ENCODE measurements at regions not wholly inside any gene's neighbourhood (a gene's known extent, or its start where the extent isn't known, plus 50 kb on each side); places are given as distances from the start of the nearest gene placed in this dataset.

GRCh38 chr12:94023879-94024278 is 124.5 kb upstream of the PLXNC1 start:
- H3K36me3 ChIP-seq (ENCODE audit: low read depth, missing control alignments): no peaks in the 10 kb centered on the region
- intact Hi-C loops (cut with DNase I; ENCODE audit: low total_unique reads): no loop called here
- no peak for DNase-seq
- no peaks in the 10 kb centered on the region for H3K9me3 ChIP-seq
- H3K27me3 ChIP-seq: no peaks in the 10 kb centered on the region
- no peak for TF ChIP-seq POLR2A (IDR thresholded peaks at IDR 0.05)
- no peak for TF ChIP-seq CTCF (IDR thresholded peaks at IDR 0.05)
- no peak overlapping the region for H3K27ac ChIP-seq
- H3K4me3 ChIP-seq: no peak overlapping the region
- H3K4me1 ChIP-seq: no peaks in the 10 kb centered on the region

GRCh38 chr12:94025068-94025467 is 123.3 kb upstream of the PLXNC1 start:
- Histone ChIP-seq H3K36me3 (ENCODE audit: low read depth, missing control alignments) (no peaks in the 10 kb centered on the region), H3K9me3 (no peaks in the 10 kb centered on the region), H3K4me1 (no peaks in the 10 kb centered on the region), H3K27ac (no peak overlapping the region), H3K4me3 (no peak overlapping the region), H3K27me3 (no peaks in the 10 kb centered on the region)
- intact Hi-C loops (cut with DNase I; ENCODE audit: low total_unique reads): no loop called here
- TF ChIP-seq POLR2A (IDR thresholded peaks at IDR 0.05) (no peak), CTCF (IDR thresholded peaks at IDR 0.05) (no peak)
- WGBS, 2 donors: 80 to 81% methylated on average over 4 of the region's 4 CpGs
- DNase-seq: no peak

- no peak overlapping the region for H3K4me3 ChIP-seq
- no peak for TF ChIP-seq POLR2A (IDR thresholded peaks at IDR 0.05)
- no peak for TF ChIP-seq CTCF (IDR thresholded peaks at IDR 0.05)
- peak; percentile 58 for DNase-seq
- H3K27ac ChIP-seq: no peak overlapping the region
- H3K4me1 ChIP-seq: no peaks in the 10 kb centered on the region
- intact Hi-C loops (cut with DNase I; ENCODE audit: low total_unique reads): no loop called here
- H3K27me3 ChIP-seq: no peaks in the 10 kb centered on the region
- H3K36me3 ChIP-seq (ENCODE audit: low read depth, missing control alignments): no peaks in the 10 kb centered on the region
- WGBS, 2 donors: 50 to 59% methylated on average over 1 of the region's 1 CpG
- H3K9me3 ChIP-seq: no peaks in the 10 kb centered on the region
These were observed 122.6 kb upstream of the PLXNC1 start for GRCh38 chr12:94025756-94026155.

- H3K4me1 ChIP-seq: no peaks in the 10 kb centered on the region
- no peak for TF ChIP-seq CTCF (IDR thresholded peaks at IDR 0.05)
- TF ChIP-seq POLR2A (IDR thresholded peaks at IDR 0.05): no peak
- H3K27me3 ChIP-seq: no peaks in the 10 kb centered on the region
- H3K9me3 ChIP-seq: no peaks in the 10 kb centered on the region
- intact Hi-C loops (cut with DNase I; ENCODE audit: low total_unique reads): no loop called here
- DNase-seq: no peak
- H3K27ac ChIP-seq: no peak overlapping the region
- no peak overlapping the region for H3K4me3 ChIP-seq
- no peaks in the 10 kb centered on the region for H3K36me3 ChIP-seq (ENCODE audit: low read depth, missing control alignments)
These were observed 121.8 kb upstream of the PLXNC1 start for GRCh38 chr12:94026596-94026995.

GRCh38 chr12:94027561-94027960 is 120.8 kb upstream of the PLXNC1 start:
- WGBS, 2 donors: 77 to 87% methylated on average over 3 of the region's 3 CpGs
- no peaks in the 10 kb centered on the region for H3K9me3 ChIP-seq
- no peaks in the 10 kb centered on the region for H3K4me1 ChIP-seq

More at GRCh38 chr12:94027561-94027960, 120.8 kb upstream of the PLXNC1 start:
- H3K4me3 ChIP-seq: no peak overlapping the region
- DNase-seq: no peak
- H3K27ac ChIP-seq: no peak overlapping the region
- TF ChIP-seq CTCF (IDR thresholded peaks at IDR 0.05) (no peak), POLR2A (IDR thresholded peaks at IDR 0.05) (no peak)
- intact Hi-C loops (cut with DNase I; ENCODE audit: low total_unique reads): no loop called here
- H3K27me3 ChIP-seq: no peaks in the 10 kb centered on the region
- no peaks in the 10 kb centered on the region for H3K36me3 ChIP-seq (ENCODE audit: low read depth, missing control alignments)
